Right lung (tissue), 2 donors: ENCODE measurements at regions not wholly inside any gene's neighbourhood (a gene's known extent, or its start where the extent isn't known, plus 50 kb on each side); places are given as distances from the start of the nearest gene placed in this dataset.

Experiments
- DNase-seq, 2 donors: peaks; one replicate each; pipeline ENCODE4 v3.0.0-alpha.2; 2013

DNA sequence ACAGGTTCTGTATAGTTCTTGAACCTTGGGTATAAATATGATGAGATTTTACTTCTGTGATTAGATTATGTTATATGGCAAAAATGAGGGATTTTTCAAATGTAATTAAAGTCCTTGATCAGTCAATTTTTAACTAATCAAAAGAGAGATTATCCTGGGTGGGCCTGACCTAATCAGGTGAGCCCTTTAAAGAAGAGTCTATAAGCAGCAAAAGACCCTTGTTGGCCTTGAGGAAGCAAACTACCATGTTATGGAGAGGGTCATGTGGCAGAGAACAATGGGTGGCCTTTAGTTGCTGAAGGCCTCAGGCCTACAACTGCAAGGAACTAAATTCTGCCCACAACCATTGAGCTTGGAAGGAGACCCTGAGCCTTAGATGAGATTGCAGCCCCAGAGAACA is 102.5 kb upstream of the RIPOR2 start:
- no peak for DNase-seq

DNA sequence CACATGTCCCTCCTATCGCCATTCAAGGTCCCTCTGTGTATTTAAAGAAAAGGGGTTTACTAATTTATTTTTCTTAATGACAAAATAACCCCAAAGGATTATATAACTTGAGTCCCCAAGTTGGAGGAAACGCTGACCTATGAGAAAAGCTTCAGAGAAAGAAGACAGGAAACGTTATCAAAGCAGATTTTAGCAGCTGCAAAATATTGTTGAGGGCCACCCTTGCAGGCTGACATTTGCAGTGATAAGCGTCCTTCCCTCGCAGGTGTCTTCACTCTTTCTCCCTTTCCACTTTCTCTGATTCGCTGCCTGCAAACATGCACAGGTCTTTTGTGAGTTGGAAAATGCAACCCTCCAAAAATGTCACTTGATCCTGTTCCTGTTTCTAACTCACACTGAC is 103.2 kb upstream of the RIPOR2 start:
- DNase-seq, result peak in 1 of 2 donors; percentile 39

DNA sequence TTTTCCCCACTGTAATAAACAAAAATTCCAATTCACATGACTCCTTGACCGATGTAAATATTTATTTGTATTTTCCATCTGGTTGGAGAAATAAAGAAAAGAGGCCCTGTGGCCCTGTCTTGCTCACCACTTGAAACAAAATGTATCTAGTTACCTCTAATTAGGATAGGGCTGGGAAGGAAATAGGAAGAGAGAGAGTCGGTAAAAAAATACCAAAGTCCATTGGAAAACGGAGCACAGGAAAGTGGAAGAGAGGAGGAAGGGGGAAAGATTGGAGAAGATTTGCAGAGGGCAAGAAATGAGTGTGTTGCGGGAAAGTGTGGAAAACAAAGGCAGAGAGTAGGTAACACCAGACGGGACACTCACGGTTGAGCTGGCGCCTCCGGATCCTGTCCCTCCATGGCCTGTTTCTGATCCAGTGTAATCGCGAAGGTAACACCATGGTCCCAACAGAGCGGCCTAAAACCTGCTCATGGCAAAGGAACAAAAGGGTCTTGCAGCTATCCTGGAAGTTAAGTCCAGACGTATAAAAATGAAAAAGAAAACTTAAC is 105.8 kb upstream of the RIPOR2 start:
- DNase-seq, result no peak

DNA sequence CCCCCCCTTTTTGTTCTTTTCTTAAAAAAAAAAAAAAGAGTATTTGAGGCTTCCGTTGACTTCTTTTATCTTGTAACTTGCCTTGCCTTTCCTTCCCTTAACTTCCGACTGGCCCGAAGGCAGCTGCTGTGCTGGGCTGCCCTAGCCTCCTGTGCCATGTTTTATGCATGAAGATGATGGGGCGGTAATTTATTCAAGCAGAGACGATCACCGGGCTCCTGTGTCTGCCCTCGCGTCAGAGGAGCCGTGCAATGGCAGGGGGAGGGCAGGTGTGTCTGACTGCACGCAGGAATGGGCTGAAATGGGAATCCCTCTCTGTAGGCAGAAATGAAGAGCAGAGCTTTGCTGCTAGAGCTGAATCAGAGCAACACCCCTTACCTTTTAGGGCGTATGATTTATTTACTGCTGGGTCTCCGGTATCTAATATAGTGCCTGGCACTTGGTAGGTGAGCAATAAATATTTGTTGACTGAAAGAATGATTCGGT is 106.3 kb upstream of the RIPOR2 start:
- no peak for DNase-seq

DNA sequence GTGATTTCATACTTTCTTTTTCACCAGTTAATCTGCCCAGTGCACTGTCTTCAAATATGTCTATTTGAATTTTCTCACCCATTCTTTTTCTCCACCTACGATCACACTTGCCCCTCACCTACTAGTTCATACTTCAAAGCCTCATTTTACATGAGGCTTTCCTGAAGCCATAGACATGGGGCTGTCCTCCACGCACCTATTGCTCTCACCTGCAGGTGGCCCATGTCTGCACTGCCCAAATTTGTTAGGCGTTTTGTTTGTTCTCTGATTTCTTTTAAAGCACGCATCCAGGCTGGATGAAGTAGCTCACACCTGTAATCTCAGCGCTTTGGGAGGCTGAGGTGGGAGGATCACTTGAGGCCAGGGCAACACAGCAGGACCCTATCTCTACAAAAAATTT is 106.8 kb upstream of the RIPOR2 start:
- no peak for DNase-seq

DNA sequence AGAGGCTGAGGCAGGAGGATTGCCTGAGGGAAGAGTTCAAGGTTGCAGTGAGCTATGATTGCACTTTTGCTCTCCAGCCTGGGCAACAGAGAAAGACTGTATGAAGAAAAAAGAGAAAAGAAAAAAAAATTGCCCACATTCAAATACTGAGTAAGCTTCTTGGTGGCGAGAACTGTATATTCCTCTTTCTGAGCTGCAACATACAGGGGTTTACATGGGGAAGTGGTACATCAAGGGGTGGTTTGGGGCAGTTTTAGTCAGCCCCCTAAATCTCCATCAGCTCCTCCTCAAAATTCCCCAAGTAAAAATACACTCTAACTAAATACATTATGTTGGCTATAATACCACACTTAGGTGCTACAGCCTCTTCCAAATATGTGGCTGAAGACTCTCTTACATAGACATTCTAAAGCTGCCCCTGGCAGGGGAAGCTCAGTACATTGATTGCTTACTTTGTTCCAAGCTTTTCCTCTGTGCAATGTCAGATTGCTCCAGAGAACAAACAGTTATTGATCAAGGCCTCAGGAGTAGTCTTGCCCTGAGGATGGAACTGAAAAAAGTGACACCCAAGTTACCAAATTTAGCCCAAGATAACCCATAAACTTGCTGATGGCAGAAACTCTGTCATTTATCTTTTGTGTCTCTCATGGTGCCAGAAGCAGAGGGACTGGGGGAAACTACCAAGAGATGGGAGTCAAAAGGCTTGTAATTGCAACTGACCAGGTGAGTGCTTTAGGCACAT is 107.4 kb upstream of the RIPOR2 start:
- DNase-seq, result no peak

DNA sequence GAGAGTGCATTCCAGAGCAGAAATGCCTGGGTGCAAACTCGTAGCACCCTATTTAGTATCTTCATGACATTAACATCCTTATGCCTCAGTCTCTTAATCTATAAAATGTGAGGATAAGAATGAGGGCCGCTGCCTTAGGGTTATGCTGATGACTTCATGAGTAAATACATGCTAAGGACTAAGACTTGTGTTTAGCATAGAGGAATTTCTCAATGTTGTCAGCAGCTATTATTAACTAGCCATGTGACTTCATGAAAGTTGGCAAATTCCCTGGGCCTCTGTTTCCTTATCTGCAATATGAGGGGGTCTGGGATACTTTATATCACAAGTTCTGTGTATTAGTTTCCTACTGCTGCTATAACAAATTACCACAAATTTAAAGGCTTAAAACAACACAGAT is 108.1 kb upstream of the RIPOR2 start:
- no peak for DNase-seq

DNA sequence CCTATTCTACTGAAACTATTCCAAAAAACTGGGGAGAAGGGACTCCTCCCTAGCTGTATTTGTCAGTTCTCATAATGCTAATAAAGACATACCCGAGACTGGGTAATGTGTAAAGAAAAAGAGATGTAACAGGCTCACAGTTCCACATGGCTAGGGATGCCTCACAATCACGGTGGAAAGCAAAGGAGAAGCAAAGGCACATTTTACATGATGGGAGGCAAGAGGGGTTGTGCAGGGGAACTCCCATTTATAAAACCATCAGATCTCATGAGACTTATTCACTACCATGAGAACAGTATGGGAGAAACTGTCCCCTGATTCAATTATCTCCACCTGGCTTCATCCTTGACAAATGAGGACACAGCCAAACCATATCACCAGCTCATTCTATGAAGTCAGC is 111.2 kb upstream of the RIPOR2 start:
- DNase-seq, result no peak

DNA sequence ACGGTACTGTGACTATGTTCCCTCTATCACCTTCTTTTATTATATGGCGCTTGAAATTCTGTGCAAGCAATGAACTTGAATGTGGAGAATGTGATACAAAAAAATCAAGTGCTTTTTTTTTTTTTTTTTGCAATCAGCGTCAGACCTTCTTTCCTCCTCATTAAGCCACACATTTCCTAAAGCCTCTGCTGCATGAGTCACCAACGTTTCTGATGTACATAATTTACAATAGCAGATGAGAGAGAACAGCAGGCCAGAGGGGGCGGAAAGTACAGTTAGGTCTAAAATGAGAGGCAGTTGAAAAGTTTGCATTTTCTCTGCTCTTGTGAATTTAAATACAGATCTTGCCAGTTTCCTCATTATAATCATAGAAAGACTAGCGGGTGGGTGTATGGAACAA is 114.6 kb upstream of the RIPOR2 start:
- no peak for DNase-seq

DNA sequence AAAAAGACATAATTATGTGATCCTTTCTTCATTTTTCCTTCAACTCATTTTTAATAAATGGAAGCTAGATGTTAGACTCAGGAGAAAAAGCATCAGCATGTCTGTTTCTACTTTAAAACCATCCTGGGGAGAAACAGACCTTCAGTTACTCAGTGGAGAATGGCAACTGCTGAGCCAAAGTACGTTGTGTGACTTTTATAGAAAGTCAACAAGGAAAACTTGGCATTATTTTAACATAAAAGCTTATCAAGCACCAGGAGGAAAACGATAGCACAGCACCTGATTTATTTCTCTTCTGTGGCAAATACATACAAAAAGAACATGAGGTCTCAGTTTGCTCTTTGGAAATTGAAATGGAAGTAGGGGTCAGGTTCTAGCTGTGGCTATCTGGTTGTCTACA is 115.3 kb upstream of the RIPOR2 start:
- DNase-seq, result no peak

DNA sequence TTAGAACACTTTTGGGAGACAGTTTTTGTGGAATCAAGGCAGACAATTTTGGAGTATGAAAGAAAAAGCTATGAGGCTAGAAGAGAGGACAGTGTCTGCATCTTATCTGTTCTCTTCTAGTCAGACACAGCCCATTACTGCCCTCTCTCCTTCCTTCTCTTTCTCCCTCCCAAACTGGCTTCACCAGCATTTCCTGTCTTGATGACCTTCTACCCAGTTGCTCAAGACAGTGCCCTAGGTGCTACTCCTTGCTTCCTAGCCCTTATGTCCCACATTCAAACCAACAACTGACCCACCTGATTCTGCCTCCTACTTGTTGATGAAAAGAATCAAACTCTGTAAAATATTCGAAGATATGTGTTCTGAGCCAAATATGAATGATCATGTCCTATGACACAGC is 116.4 kb upstream of the RIPOR2 start:
- no peak for DNase-seq

DNA sequence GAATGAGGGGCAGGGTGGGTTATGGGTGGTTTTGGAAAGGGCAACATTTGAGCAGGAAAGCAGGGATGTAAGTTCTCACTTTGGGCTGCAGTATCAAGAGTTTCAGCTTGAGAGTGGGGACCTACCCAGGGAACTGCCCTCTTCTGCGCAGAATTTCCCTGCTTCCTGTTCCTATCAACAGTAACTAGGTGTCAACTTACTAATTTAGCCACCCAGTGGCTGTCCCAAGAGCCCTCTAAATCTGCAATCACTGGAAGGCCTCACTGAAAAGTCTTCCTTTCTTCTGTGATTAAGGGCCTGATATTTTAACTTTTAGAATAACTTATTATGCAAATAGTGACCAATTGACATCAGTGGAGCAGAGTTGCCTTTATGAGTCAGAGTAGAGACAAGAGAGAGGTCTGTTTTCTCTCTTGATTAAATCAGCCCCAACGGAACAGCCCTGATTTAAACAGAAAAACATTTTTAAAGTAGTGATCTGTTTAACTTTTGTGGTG is 118.2 kb upstream of the RIPOR2 start:
- no peak for DNase-seq

DNA sequence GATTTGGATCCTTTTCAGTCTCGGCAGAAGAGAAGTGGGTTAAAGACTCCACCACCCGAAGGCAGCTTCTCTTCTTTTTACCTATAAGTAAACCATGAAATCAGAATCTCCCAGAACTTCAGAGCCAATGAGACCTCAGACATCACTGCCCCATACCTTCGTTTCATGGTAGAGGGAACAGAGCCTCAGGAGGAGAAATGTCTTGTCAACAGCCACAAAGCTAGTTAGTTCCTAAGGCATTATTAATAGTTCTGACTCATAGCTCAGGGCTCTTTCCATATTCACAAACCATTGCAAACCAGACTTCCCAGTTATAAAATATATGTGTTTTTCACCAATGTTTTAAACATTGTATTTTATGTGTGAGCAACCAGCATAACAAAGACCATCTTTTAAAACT is 118.7 kb upstream of the RIPOR2 start:
- DNase-seq, result no peak

DNA sequence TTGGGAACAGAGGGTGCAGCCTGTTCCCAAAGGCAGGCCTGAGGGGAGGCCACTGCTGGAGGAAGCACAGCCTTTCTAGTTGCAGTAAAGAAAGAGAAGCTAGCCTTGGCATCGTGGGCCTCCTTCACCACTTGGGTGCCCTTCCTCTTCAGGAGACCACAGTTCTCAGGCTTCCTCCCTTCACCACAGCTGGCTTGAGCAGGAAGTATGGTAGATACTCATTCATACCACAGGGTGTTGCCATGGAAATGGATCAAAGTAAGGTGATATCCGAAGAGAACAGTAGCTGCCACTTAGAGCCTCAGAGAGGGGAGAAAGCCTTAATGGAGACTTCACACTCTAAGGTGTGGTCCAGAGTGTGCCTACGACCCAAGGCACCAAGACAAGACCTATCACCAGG is 120.4 kb upstream of the RIPOR2 start:
- DNase-seq, result no peak

DNA sequence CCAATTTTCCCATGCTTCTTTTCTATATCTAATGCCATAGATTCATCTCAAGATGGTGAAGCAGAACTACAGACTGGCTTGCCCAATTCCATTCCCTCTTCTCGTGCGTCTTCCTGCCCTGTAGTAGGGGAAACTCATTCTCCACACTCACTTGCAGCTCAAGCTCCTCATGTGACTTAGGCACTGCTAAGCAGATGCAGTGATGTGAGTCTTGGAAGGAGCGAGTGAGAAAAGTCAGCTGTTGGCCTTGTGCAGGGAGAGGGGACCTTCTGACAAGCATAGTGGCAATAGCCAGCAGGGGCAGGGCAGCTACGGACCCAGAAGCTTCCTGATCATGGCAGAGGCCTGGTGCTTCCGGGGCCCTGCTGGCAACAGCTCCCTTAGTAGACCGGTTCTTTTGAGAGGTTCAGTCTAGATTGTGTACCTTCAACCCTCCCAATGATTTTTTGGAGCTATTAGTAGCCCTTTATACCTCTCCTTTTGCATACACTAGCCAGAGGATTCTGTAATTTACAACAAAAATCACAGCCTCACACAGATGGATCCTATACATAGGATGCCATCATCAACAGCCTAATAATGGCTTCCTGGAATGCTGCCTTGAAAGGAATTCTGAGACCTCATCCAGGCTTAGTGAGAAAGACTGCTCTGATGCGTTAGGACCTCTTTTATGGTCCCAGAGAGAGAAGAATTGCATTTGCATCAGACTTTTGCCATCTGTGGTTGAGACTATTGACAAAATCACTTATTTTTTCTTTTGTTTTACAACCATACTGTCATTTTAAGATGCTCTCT is 121.5 kb upstream of the RIPOR2 start:
- DNase-seq, result peak; percentile 73 to 77

DNA sequence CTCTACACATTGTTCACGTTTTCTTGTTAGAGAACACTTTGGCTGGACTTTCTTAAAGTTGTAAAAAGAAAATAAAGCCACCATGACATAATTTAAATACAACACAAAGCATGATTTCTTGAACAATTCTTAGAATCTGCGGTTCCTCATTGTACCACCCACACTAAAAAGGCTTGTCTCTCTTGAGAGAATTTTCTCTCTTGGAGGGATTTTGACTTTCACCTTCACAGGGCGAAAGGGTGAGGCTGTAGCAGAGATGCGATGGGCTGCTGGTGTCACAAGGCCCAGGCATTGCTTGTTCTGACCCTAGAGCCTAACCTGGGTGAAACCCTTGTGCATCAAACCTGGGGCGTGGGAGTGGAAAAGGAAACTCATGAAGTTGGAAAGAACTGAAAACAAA is 122.7 kb upstream of the RIPOR2 start:
- no peak for DNase-seq

DNA sequence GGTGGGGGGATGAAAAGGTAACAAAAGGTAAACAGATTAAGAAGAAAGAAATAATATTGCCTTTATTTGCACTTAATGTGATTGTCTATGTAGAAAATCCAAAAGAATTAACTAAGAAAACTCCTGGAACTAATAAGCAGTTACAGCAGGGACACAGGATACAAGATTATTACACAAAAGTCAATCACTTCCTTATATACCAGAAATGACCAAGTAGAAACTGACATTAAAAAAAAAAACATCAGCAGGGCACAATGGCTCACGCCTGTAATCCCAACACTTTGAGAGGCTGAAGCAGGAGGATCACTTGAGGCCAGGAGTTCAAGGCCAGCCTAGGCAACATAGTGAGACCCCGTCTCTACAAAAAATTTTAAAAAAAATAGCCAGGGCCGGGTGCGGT is 123.2 kb upstream of the RIPOR2 start:
- no peak for DNase-seq

DNA sequence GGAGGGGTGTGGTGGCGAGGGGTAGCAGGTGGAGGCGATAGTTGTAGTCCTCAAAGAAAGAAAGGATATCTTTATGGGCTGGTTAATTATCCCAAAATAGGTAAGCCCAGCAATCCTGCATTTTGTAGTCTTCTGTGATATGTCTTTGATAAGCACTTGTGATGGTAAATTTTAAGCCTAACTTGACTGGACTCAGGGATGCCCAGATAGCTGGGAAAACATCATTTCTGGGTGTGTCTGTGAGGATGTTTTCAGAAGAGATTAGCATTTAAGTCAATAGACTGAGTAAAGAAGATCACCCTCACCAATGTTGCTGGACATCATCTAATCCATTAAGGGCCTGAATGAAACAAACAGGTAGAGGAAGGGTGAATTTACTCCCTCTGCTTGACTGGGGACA is 124.8 kb upstream of the RIPOR2 start:
- DNase-seq, result no peak

DNA sequence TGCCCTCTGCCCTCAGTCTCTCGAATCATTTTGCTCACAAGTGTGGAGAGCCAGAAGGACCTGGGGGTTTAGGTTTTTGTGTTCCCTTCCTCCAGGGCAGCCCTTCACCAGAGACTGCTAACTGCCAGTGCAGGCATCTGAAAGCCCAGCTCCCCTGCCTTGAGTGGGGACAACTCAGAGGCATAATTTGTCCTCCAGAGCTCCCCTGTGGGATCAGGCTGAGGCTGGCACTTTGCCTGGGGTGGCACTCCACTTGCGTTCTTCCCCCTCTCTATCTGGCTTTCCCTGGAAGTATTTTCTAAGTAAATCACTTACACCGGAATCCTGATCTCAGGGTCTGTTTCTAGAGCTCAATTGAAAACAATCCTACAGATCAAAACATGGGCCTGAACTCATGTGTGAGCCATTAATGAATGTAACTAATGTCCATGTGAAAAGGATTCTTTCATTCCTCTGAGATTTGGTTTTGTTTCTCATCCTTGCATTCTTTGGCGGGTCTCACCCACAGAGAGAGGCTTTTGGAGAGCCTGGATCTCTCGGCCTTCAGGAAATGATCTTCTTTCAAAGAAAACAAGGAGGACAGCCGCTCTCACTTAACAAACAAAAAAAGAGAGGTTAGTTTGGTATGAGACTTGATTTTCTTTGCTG is 125.7 kb upstream of the RIPOR2 start:
- DNase-seq, result no peak

DNA sequence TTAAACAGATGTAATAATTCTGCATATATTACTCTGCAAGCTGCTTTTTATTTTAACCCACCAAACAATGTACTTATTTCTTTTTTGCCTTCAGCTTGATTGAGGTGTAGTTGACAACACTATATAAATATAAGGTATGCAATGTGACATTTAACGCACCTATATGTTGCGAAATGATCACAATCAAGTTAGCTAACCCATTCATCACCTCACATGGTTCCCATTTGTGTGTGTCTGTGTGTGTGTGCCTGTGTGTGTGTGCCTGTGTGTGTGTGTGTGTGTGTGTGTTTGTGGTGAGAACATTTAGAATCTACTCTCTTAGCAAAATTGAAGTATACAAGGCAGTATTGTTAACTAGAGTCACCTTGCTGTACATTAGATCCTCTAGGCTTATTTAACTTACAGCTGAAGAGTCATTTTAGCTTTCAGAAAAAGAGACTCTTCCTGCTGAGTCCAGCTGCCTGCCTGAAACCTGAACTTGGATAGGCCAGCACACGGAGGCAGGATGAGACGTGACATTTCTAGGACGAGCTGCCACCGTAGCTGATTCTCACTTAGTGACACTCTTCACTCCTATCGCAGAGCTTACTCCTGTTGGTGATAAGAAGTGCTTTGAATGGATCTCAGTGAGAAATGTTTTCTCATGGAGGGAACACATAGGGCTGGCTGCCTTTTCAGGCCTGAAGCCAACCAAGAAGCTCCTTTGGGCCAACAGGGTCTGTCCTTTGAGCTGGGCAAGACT is 126.5 kb upstream of the RIPOR2 start:
- no peak for DNase-seq

DNA sequence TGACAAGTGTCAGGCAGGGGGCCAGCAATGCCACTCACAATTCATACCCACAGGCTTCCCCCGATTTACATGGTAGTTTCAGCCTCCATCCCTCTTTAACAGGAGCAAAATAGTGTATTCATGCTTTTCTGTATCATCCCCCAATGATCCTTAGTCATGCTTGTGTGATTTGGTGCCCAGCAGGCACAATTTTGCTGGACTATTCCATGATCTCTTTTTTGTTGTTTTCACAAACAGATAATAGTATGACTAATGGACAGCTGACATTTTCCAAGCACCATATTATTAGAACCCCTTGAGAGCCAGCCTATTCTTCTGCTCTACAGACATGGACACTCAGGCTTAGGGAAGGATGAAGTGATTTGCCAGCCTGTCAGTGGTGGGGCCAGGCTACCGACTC is 128.2 kb upstream of the RIPOR2 start:
- DNase-seq, result no peak

DNA sequence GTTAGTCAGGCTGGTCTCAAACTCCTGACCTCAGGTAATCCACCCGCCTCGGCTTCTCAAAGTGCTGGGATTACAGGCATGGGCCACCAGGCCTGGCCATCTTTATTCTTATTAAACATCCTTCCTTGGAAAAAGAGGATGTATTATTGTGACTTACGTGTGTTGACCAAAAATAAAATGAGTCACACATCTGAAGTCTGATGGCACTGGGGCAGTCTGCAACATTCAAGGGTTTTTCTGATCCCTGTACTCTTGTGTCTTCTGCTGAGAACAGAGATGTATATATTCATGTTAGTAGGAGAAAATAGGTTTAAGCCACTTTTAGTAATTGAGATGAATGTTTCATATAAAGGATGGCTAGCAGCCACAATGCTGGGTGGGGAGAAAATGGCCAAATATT is 129.9 kb upstream of the RIPOR2 start:
- no peak for DNase-seq
